ENCODE measurements at regions not wholly inside any gene's neighbourhood (a gene's known extent, or its start where the extent isn't known, plus 50 kb on each side); places are given as distances from the start of the nearest gene placed in this dataset.

DNA sequence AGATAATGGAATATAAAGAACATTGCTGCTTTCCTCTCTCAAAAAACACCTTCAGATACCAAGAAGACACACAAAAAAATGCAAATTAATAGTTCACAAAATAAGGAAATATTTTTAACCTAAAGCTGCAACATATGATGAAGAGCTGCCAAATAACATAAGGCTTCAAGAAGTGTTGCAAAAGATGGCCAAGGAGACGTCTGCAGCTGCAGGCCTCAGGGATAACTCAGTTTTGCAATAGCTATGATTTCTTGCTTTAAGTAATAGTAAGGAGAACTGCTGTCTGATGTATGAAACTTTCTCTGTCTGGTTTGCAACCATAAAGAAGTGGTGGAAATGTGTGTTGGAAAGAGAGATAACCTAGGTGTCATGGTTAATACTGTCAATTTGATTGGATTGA lies 1237.5 kb downstream of the MRPL39 start:
- peak; percentile 16 to 75 (median 27) for DNase-seq

DNA sequence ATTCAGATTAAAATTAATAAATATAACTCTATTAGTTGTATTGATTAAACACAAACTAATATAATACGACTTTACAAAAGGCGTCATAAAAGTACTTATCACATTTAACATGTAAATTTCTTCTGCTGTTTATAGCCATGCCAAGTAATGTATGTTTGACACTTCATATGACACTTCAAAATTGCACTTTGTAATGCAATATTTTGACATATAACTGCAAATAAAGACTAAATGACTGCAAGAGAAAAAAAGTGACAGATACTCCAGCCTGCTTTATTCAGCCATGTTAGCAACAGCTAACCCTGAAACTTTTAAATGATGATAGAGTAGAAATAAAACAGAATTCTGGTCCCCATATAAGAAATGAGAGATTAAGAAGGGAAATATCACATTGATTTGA lies 1238.0 kb downstream of the MRPL39 start:
- DNase-seq = no peak

- DNase-seq = peak in 1 of 3 donors; percentile 5
Observed at GRCh38 chr21:24367936-24368335, 1239.3 kb downstream of the MRPL39 start.

DNA sequence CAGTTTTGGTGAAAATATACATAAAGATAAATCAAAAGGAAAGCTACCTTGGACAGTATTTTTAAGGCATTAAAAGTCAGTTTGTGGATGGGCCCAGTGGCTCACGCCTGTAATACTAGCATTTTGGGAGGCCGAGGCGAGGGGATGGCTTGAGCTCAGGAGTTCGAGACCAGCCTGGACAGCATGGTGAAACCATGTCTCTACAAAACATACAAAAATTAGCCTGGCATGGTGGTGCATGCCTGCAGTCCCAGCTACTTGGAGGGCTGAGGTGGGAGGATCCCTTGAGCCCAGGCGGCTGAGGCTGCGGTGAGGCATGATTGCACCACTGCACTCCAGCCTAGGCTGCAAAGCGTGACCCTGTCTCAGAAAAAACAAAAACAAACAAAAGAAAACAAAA lies 1253.8 kb downstream of the MRPL39 start:
- no peak for DNase-seq

GRCh38 chr21:24339406-24339805 lies 1267.9 kb downstream of the MRPL39 start:
- peak in 1 of 3 donors; percentile 11 for DNase-seq

DNA sequence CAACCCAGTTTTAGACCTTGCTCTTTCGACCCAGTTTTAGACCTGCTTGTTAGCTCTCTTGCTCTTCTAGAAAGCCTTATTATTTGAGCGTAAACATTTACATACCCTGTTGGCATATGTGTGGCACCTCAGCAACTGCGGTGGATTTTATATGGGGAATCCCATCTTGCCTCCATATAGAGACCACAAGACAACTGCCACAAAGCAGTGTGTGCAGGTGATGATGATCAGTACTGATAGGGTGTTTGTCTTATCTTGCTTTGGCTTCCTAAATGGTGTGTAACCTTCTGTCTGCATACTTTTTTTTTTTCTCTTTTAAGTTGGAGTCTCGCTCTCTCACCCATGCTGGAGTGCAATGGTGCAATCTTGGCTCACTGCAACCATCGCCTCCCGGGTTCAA lies 1270.8 kb downstream of the MRPL39 start:
- DNase-seq = no peak

DNA sequence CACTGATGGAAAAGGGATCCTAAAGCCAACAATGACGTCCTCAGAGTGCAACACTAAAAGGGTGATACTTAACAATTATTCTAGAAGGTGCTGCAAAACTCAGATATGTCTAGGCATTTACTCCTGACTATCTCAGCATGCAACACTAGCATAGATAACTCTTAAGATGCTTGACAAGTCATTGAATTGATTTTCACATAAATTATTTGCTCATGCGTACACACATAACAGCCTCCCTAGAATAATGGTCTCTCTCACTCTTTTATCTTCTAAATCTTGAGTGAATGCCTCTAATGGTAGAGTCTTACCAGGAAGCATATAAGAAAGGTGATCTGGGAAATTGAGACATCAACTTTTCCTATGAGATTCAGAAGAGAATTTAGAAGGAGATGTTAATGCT lies 1283.7 kb downstream of the MRPL39 start:
- DNase-seq = no peak

- no peak for DNase-seq
Observed at GRCh38 chr21:24316277-24316922, 1290.9 kb downstream of the MRPL39 start.

GRCh38 chr21:24310788-24311187 lies 1296.5 kb downstream of the MRPL39 start:
- peak in 1 of 3 donors; percentile 7 for DNase-seq

DNA sequence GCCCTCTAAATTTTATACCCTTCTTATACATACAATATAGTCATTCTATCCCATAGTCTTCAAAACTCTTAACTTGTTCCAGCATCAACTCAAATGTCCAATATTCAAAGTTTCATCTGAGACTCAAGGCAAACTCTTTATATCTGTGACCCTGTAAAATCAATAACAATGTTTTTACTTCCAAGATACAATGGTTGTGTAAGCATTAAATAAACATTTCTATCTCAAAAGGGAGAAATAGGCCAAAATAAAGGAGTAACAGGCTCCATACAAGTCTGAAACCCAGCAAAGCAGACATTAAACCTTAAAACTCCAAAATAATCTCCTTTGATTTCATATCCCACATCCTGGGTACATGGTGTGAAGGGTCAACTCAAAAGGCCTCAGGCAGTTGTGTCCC lies 1299.1 kb downstream of the MRPL39 start:
- no peak for DNase-seq

GRCh38 chr21:24302400-24302799 lies 1304.9 kb downstream of the MRPL39 start:
- no peak for DNase-seq

DNA sequence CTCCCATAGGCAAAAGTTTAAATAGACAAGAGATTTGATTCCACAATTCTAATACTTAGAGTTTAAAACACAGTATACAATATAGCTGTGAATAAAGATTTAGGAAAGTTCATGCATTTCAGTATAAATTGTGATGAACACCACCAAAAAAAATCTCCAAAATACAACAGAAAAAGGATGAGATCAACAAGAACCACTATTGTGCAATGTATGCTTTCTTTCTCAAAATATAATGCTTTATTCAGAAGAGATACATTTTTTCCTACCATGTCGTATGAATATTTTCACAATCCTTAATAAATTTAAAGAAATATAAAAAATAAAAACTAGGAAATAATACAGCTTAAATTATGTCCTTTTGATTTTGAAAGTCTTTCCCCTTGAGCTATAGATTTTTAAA lies 1309.2 kb downstream of the MRPL39 start:
- no peak for DNase-seq

DNA sequence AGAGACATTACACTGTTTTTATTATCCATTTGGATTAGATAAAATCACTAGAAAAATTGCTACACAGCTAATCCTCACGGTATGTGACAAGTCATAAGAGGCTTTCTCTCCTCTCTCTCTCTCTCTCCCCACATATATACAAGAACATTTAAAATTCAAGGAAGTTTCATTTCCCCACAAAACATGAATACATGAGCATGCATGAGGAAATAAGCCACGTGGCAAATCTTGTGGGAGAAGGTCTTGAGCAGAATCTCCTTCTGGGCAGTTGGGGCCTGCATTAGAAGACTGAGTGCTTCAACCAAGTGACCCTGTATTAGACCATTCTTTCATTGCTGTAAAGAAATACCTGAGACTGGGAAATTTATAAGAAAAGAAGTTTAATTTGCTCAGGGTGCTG lies 1313.1 kb downstream of the MRPL39 start:
- no peak for DNase-seq

DNA sequence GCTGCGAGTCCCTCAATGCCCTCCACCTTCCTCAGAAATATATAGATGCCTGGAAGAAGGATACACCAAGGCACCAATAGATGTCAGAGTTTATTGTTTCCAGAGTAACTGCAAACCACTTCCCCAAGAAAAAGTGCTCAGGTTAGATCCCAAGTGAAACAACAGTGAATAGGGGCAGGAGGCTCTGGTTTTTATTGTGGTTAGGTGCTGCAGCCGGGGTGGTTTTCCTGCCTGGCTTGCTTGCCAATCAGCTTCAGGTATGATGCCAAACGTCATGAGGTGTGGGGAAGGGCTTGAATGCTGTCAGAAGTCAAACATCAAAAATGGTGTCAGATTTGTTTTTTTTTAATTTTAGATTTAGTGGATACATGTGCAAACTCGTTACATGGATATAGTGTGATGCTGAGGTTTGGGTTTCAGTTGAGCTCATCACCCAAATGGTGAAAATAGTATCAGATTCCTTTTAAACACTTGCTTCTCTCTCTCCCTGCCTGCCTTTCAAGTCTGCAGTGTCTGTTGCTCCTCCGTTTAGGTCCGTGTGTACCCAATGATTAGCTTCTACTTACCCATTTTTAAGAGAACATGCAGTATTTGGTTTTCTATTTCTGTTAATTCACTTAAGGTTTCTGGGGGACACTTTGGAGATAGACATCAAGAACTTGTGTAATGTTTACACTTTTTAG lies 1317.0 kb downstream of the MRPL39 start:
- DNase-seq = no peak

DNA sequence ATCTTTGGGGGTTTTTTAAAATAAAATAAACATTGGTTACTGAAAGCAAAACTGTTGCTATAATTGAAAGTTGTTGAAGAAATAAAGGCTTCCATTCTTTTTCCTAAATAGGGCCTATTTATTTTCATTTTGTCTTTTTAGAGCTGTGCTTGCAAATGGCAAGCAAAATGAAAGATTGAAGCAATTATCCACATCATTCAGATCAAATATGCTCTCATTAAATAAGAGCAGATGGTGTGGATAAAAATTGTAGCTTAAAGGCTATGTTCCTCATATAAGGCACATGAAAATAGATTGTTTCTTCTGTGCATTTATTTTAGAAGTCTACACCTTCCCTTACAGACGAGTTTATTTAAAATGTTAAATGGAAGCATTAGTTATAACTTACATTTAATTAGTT lies 1317.7 kb downstream of the MRPL39 start:
- no peak for DNase-seq

GRCh38 chr21:24280596-24280995 lies 1326.7 kb downstream of the MRPL39 start:
- no peak for DNase-seq

GRCh38 chr21:24278711-24279110 lies 1328.6 kb downstream of the MRPL39 start:
- DNase-seq = no peak

DNA sequence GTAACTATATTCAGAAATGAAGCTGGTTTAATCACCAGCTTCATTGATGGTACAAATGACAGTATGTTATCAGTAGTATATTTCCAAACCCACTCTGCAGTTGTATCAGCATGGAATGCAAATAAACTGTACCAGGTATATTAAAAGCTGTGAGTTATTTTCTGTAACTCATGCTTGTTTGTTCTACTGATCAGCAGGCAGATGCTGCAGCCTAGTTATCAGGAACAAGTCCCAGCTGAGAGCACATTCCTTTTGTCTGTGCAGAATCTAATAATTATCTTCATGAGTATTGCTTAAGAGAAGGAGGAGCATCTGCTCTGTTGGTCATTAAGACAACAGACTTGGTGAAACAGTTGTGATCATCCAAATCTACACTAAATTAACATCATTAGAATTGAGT lies 1331.1 kb downstream of the MRPL39 start:
- no peak for DNase-seq

- DNase-seq = no peak
Observed at GRCh38 chr21:24275616-24276015, 1331.7 kb downstream of the MRPL39 start.

- DNase-seq = peak in 1 of 3 donors; percentile 12
Observed at GRCh38 chr21:24272521-24272938, 1334.8 kb downstream of the MRPL39 start.

GRCh38 chr21:24265987-24266386 lies 1341.3 kb downstream of the MRPL39 start:
- DNase-seq = no peak

GRCh38 chr21:24260751-24261150 lies 1346.5 kb downstream of the MRPL39 start:
- DNase-seq = no peak

GRCh38 chr21:24259241-24259640 lies 1348.0 kb downstream of the MRPL39 start:
- peak in 1 of 3 donors; percentile 58 for DNase-seq

- no peak for DNase-seq
Observed at GRCh38 chr21:24255591-24255990, 1351.7 kb downstream of the MRPL39 start.

Measured in muscle of back (tissue), 3 donors.